Fibroblast of pulmonary artery (primary cell): ENCODE measurements at regions not wholly inside any gene's neighbourhood (a gene's known extent, or its start where the extent isn't known, plus 50 kb on each side); places are given as distances from the start of the nearest gene placed in this dataset.

Experiments used
- DNase-seq: peaks from one replicate; pipeline ENCODE4 v3.0.0-alpha.2; 2010; ENCODE audit warnings: low read depth
- H3K4me3 ChIP-seq: replicated peaks from 2 replicates; pipeline ENCODE4 v1.5.1; 2011; ENCODE audit warnings: low read depth, mild to moderate bottlenecking, control low read depth, low read length, moderate library complexity
- CTCF ChIP-seq: IDR thresholded peaks from 2 replicates; pipeline ENCODE4 v1.5.1; 2011; ENCODE audit warnings: mild to moderate bottlenecking, control low read depth, low read length, inconsistent platforms; ENCODE audit errors: missing control alignments

- no peak for DNase-seq
- H3K4me3 ChIP-seq, result no peak overlapping the region
- no peak for TF ChIP-seq CTCF
Measured at GRCh38 chr3:96169111-96169766, 645.2 kb upstream of the EPHA6 start.

- no peak for TF ChIP-seq CTCF
- H3K4me3 ChIP-seq, result no peak overlapping the region
- DNase-seq, result no peak
Measured at GRCh38 chr3:96172917-96173316, 641.5 kb upstream of the EPHA6 start.

GRCh38 chr3:96175500-96175899, 638.9 kb upstream of the EPHA6 start:
- DNase-seq, result no peak
- TF ChIP-seq CTCF, result no peak
- no peak overlapping the region for H3K4me3 ChIP-seq

- DNase-seq, result no peak
- no peak for TF ChIP-seq CTCF
- no peak overlapping the region for H3K4me3 ChIP-seq
Measured at GRCh38 chr3:96182756-96183155, 631.6 kb upstream of the EPHA6 start.

GRCh38 chr3:96183871-96184270, 630.5 kb upstream of the EPHA6 start:
- H3K4me3 ChIP-seq, result no peak overlapping the region
- no peak for TF ChIP-seq CTCF
- no peak for DNase-seq

- TF ChIP-seq CTCF, result no peak
- H3K4me3 ChIP-seq, result no peak overlapping the region
- no peak for DNase-seq
Measured at GRCh38 chr3:96190024-96190616, 624.3 kb upstream of the EPHA6 start.
